ENCODE measurements at regions not wholly inside any gene's neighbourhood (a gene's known extent, or its start where the extent isn't known, plus 50 kb on each side); places are given as distances from the start of the nearest gene placed in this dataset.

GRCh38 chr2:75379476-75380210 lies 180.3 kb upstream of the TACR1 start:
- TF ChIP-seq CTCF (IDR thresholded peaks at IDR 0.05; ENCODE audit: low read depth, low read length, poor library complexity, severe bottlenecking) = no peak
- TF ChIP-seq EZH2phosphoT487 (IDR thresholded peaks at IDR 0.05; ENCODE audit: borderline replicate concordance, low read length) = no peak
